ENCODE measurements at regions not wholly inside any gene's neighbourhood (a gene's known extent, or its start where the extent isn't known, plus 50 kb on each side); places are given as distances from the start of the nearest gene placed in this dataset.
A peak's percentile ranks its signal among the peaks of the same experiment; 100 is the strongest.

DNA sequence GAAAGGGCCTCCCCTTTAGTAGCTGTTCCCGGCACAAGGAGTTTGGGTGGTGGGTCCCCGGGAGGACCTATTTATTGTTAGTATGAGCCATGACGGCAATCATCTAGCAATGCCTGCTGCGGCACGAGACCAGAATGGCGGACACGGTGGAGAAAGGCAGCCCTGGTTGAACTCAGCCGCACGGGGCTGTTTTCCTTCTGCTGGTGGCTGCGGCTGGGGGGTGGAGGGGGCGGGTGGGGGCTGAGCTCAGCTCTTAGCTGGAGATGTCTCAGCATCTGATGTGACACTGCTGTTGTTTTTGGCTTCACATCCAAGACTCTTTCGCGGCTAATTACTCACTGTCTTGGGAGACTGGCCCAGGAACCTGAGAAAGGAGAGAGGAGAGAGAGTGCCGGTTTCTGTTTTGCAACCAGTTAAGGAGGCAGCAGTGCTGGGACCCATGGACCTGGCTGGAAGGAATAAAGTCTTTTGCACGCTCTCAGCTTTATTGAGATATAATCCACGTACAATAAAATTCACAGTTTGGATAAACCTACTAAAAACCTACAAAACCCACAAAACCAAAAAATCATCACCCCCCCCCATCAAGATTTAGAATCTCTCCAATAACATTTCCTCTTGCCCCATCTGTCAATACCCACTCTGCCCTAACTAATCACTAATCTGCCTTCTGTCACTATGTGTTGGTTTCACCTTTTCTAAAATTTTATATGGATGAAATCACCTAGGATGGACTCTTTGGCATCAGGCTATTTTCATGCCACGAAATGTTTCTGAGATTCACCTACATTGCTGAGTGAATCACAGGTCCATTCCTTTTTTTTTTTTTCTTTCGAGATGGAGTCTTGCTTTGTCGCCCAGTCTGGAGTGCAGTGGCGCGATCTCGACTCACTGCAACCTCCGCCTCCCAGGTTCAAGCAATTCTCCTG lies 81.8 kb upstream of the NEURL1B start:
- no peak for ATAC-seq
- Mint-ChIP-seq H3K4me3 (no peak overlapping the region), H3K4me1 (no peaks in the 10 kb centered on the region), H3K27ac (no peak overlapping the region), H3K36me3 (no peaks in the 10 kb centered on the region), H3K9me3 (no peaks in the 10 kb centered on the region), H3K27me3 (peaks cover 51% of the 10 kb centered on the region)

DNA sequence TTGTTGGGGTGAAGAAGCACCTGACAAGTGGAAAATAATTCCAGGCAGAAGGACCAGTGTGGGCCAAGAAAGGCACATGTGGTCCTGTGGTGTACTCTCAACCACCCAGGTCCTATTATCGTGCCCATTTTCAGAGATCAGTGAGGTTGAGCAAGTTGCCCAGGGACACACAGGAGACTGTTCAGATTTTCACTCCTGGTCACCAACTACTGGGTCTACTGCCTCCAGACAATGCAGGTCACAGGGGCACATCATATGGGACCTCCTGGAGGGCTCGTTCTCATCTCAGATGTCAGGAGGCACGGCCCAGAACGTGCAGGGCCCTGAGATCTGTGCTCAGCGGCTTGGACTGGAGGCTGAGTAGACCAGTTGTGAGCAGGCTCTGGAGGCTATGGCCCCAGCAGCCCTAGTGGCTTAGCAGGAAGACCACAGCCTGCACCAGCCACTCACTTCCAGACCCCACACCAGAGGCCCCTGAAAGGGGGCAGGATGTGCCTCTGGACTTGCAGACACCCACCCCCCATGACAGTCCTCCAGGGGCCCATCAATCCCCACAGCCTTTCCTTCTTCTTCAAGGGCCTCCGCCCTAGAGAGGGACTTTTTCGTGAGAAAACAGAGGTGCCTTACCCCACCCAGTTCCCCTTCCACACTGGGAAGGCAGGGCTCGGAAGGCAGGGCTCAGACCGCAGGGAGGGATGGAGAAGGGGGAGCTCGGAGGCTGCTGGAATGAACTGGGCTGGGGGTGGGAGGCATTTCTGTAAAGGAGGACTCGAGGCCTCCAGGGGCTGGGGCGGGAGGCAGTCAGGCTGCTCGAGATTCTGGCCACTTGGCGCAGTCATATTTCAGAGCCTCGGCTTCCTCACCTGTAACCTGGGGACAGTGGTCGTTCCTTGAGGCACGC lies 82.7 kb upstream of the NEURL1B start:
- peak; percentile 18 for ATAC-seq
- no peaks in the 10 kb centered on the region for H3K9me3 Mint-ChIP-seq
- H3K36me3 Mint-ChIP-seq = no peaks in the 10 kb centered on the region
- H3K27me3 Mint-ChIP-seq = peaks cover 51% of the 10 kb centered on the region
- H3K27ac Mint-ChIP-seq = no peak overlapping the region
- H3K4me1 Mint-ChIP-seq = no peaks in the 10 kb centered on the region
- no peak overlapping the region for H3K4me3 Mint-ChIP-seq

DNA sequence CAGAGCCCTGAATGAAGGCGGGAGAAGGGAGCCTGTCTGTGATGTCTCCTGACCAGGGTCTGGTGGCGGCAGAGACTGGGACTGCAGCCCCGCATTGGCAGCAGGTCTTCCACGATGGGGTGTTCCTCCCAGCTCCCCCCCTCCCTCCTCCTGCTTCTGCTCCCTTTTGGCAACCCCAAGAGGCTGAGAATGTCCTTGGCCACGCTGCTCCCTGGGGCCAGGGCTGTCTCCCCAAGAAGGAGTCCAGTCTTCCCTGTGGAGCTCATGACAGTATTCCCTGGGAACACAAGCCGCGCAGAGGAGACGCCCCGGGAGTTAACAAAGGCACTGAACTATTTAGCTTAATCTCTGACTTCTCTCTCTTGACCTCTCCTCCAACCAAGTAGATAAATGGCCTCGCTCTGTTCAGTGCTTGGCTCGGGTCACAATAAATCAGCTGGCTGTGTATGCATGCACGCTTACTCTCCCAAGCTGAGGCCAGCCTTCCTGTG lies 84.0 kb upstream of the NEURL1B start:
- H3K4me1 Mint-ChIP-seq = no peaks in the 10 kb centered on the region
- ATAC-seq = no peak
- peaks cover 49% of the 10 kb centered on the region for H3K27me3 Mint-ChIP-seq
- H3K9me3 Mint-ChIP-seq = no peaks in the 10 kb centered on the region
- no peak overlapping the region for H3K4me3 Mint-ChIP-seq
- H3K36me3 Mint-ChIP-seq = no peaks in the 10 kb centered on the region
- H3K27ac Mint-ChIP-seq = no peak overlapping the region

DNA sequence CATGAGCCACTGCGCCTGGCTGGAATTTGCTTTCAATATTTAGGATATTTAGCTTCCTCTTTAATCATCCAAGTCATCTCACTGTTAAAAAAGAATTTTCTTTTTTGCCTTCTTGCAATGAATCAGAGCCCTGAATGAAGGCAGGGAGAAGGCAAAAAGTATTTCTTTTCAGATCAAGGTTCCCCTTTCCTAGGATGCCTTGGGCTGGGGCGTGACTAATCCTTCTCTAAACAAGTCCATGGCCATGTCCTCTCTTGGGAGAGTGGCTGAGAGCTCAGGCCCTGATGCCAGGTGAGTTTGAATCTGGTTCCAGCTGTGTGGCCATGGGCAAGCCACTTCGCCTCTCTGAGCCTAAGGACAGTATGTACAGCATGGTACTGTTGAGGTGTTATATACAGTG lies 84.8 kb upstream of the NEURL1B start:
- Mint-ChIP-seq H3K27me3 (peaks cover 51% of the 10 kb centered on the region), H3K4me3 (no peak overlapping the region), H3K36me3 (no peaks in the 10 kb centered on the region), H3K9me3 (peaks cover 3% of the 10 kb centered on the region), H3K4me1 (no peaks in the 10 kb centered on the region), H3K27ac (no peak overlapping the region)
- ATAC-seq = no peak

DNA sequence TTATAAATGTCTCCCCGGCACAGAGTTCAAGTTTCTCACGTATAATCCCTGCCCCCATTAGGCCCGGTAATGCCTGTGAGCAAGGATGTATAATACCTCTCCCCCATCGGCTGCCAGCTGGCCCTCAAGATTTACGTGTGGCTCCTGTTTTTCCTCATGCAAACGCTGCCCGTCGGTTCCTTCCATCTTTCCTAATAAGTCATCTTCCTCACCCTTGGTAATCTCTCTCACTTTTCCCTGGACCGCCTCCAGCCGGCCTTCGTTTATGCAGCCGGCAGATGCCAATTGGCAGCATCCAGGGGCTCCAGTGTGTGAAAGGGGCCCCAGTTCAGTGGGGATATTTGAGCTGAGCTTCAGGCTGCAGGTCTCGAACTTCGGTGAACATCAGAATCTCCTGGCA lies 86.5 kb upstream of the NEURL1B start:
- no peaks in the 10 kb centered on the region for H3K36me3 Mint-ChIP-seq
- no peak overlapping the region for H3K4me3 Mint-ChIP-seq
- no peak for ATAC-seq
- H3K9me3 Mint-ChIP-seq = peaks cover 3% of the 10 kb centered on the region
- H3K4me1 Mint-ChIP-seq = no peaks in the 10 kb centered on the region
- H3K27me3 Mint-ChIP-seq = peaks cover 44% of the 10 kb centered on the region
- H3K27ac Mint-ChIP-seq = no peak overlapping the region

DNA sequence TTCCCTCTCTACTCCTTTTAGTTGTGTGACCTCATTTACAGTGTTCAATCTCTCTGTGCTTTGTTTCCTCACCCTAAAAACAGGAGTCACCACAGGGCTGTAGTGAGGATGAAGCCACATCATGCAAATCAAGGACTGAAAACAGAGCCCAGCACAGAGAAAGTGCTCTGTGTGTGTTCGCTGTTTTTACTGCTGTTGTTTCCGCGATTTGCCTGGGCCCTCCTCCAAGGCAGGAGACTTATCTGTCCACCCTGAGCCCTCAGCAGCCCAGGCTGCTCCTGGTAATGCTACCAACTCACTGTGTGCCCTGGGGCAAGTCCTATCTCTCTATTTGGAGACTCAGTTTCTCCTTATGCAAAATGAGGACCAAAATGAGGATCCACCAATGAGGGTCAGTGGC lies 87.2 kb upstream of the NEURL1B start:
- no peak overlapping the region for H3K4me3 Mint-ChIP-seq
- no peak for ATAC-seq
- peaks cover 37% of the 10 kb centered on the region for H3K27me3 Mint-ChIP-seq
- H3K4me1 Mint-ChIP-seq = no peaks in the 10 kb centered on the region
- no peak overlapping the region for H3K27ac Mint-ChIP-seq
- H3K36me3 Mint-ChIP-seq = no peaks in the 10 kb centered on the region
- H3K9me3 Mint-ChIP-seq = peaks cover 3% of the 10 kb centered on the region

DNA sequence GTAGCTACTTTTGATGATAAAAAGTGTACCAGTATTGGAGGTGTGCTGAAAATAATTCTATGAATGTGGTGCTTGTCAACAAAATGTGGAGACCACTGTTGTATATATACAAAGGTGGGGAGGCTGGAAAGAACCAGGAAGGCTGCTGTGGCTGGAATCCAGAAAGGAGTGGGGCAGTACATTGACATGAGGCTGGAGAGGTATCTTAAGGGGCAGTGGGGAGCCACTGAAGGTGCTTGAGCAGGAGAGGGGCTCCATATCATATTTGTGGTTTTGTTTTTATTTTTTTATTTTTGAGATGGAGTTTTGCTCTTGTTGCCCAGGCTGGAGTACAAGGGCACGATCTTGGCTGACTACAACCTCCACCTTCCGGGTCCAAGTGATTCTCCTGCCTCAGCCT lies 87.9 kb upstream of the NEURL1B start:
- Mint-ChIP-seq H3K36me3 (no peaks in the 10 kb centered on the region), H3K4me1 (no peaks in the 10 kb centered on the region), H3K9me3 (peaks cover 3% of the 10 kb centered on the region), H3K27ac (no peak overlapping the region), H3K4me3 (no peak overlapping the region), H3K27me3 (peaks cover 30% of the 10 kb centered on the region)
- ATAC-seq = no peak

DNA sequence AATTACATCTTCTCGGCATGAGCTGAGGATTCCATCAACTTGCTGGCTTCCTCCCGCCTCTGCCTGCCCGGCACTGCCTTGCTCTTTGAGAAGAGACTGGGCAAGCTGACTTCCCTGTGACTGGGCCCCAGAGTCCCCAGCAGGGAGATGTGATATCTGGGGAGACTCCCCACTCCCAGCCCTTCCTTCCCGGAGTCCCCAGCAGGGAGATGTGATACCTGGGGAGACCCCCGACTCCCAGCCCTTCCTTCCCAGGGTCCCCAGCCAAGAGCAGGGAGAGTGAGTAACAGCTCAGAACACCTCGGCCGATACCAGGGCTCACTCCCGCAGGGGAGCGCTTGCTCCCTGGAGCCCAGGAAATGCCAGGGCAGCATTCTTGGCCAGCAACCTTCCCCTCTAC lies 90.1 kb upstream of the NEURL1B start:
- Mint-ChIP-seq H3K9me3 (peaks cover 3% of the 10 kb centered on the region), H3K27ac (no peak overlapping the region), H3K4me1 (no peaks in the 10 kb centered on the region), H3K4me3 (no peak overlapping the region), H3K27me3 (peaks cover 23% of the 10 kb centered on the region), H3K36me3 (no peaks in the 10 kb centered on the region)
- ATAC-seq = no peak

DNA sequence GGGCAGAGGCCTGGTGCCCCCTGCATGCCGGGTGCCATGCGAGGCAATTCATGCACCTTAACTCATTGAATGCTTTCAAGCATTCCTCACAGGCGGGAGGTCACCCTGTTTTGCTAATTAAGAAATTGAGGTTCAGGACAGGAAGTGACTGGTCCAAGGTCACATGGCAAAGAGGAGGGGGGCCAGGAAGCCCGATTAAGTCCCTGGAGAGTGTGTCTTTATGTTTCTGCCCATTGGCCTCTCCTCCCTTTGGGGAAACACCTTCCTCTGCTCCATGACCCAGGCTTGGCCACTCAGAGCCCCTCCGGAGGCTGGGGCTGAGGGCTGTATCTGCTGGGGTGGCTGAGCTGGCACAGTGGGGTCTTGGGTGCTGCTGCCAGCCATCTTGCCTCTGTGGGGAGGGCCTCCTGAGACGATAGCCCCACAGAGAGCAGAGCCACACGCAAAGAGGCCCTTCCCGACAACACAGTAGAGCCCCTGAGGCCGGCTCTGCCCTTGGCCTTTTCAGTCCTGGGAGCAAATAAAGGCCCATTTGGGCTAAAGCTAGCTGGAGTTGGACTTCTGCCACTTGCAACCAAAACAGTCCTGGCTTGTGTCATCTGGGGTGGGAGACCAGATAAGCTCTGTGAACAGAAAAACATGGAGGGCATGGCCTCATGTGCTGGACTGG lies 90.8 kb upstream of the NEURL1B start:
- Mint-ChIP-seq H3K27me3 (peaks cover 31% of the 10 kb centered on the region), H3K36me3 (no peaks in the 10 kb centered on the region), H3K4me3 (no peak overlapping the region), H3K4me1 (no peaks in the 10 kb centered on the region), H3K27ac (no peak overlapping the region), H3K9me3 (peaks cover 3% of the 10 kb centered on the region)
- no peak for ATAC-seq

DNA sequence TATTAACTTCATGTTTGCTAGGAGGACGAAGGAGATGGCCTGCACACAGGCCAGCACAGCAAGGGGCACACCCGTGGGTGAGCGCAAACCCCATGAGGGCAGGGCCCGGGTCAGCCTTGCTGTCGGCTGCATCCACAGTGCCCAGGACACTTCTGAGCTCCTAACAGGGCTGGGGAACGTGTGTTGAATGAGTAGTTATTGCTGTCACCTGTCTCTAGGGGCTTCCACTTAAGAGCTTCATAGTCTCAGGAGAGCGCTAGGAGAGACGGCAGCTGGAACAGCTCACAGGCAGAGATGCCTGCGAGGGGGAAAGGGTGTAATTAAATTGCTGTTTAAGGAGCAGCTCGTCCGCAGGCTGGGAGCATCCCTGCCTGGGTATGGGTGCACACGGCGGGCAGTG lies 91.4 kb upstream of the NEURL1B start:
- Mint-ChIP-seq H3K4me3 (no peak overlapping the region), H3K9me3 (peaks cover 3% of the 10 kb centered on the region), H3K27ac (no peak overlapping the region), H3K27me3 (peaks cover 36% of the 10 kb centered on the region), H3K4me1 (no peaks in the 10 kb centered on the region), H3K36me3 (no peaks in the 10 kb centered on the region)
- no peak for ATAC-seq

DNA sequence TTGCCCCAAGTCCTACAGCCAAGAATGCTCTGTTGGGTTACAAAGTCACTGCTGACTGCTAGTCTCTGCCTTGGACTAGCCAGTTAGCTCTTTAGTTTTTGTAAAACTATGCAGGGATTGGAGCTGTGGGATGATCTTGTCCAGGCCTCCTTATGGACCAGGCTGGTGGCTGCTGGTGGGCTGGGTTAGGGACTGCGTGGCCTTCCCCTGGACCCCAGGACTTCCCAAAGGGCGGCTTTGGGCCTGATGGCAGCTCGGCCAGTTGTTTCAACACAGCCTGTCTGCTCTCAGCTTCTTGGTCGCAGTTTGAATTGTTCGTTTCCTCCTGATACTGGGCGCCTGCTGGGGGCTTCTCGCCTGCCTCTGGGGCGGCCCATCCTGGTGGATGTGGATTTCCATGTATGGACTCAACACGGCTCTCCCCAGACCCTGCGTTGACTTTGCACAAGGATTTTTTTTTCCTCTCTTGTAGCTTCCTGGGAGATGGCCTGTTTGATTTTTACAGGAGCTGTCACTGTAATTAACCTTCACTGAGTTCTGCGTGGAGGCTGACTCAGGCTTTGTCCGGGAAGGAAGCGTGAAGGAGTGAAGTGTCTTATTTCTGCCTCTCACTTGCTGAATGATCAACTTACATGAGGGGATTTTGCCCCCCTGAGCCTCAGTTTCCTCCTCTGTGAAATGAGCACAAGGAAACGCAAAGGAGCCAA lies 91.9 kb upstream of the NEURL1B start:
- H3K27ac Mint-ChIP-seq = no peak overlapping the region
- H3K4me3 Mint-ChIP-seq = no peak overlapping the region
- no peaks in the 10 kb centered on the region for H3K36me3 Mint-ChIP-seq
- H3K27me3 Mint-ChIP-seq = peaks cover 42% of the 10 kb centered on the region
- no peaks in the 10 kb centered on the region for H3K4me1 Mint-ChIP-seq
- peaks cover 7% of the 10 kb centered on the region for H3K9me3 Mint-ChIP-seq
- no peak for ATAC-seq

DNA sequence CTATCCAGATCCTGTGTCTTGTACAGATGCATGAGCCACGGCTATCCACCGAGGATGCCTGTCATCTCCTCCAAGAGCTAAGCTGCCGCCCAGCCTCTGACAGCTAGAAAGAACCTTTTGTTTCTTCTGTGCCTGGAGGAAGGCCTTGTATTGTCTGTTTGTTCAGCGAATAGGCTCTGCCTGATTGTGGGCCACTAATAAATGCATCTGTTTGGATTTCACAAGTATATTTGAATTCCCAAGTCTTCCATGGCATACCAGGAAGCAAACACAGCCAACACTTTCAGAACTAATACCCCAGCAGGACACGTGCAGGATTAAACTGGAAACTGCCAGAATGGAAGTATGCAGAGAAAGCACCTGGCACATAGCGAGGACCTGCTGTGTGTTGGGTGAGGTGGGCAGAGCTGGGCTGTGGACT lies 92.7 kb upstream of the NEURL1B start:
- H3K27me3 Mint-ChIP-seq = peaks cover 47% of the 10 kb centered on the region
- no peaks in the 10 kb centered on the region for H3K36me3 Mint-ChIP-seq
- H3K4me3 Mint-ChIP-seq = no peak overlapping the region
- H3K9me3 Mint-ChIP-seq = peaks cover 7% of the 10 kb centered on the region
- no peak overlapping the region for H3K27ac Mint-ChIP-seq
- H3K4me1 Mint-ChIP-seq = no peaks in the 10 kb centered on the region
- no peak for ATAC-seq

DNA sequence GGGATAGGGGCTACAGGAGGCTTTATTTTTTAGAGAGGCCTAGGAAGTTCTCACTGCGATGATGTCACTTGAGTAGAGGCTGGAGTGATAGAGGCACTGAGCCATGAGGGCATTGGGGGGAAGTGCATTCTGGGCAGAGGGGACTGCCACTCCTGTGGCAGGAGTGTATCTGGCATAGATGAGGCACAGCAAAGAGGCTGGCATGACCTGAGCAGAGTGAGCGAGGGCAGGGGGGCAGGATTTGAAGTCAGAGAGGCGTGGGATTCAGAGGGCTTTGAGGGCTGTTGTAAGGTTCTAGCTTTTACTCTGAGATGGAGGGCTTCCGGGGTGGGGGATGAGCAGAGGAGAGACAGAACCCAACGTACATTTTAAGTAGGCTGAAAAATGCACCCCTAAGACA lies 91.9 kb upstream of the SH3PXD2B start:
- no peak overlapping the region for H3K4me3 Mint-ChIP-seq
- no peaks in the 10 kb centered on the region for H3K36me3 Mint-ChIP-seq
- no peak overlapping the region for H3K27ac Mint-ChIP-seq
- H3K9me3 Mint-ChIP-seq = peaks cover 4% of the 10 kb centered on the region
- H3K4me1 Mint-ChIP-seq = no peaks in the 10 kb centered on the region
- ATAC-seq = no peak
- peaks cover 37% of the 10 kb centered on the region for H3K27me3 Mint-ChIP-seq

DNA sequence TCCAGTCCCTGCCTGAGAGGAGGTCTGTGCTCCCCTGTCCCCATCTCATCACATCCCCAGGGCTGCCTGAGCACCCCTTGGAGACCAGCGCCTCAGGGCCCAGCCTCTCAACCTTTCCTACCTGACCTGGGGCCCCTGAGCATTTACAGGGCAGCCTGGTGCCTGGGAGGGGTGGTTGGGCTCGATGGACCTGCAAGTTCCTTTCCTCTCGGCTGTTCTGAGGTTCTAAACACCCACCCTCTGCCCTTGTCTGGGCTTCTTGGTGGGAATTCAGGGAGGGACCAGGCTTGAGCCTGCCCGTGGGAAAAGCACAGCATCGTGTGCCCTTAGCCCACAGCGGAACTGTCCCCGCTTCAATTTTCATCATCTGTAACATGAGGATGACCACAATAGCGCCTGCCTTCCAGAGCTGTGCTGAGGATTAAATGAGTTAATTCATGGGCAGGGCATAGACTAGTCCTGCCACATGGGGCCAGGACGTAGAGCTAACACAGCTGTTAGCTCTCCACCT lies 91.0 kb upstream of the SH3PXD2B start:
- Mint-ChIP-seq H3K27me3 (peaks cover 37% of the 10 kb centered on the region), H3K36me3 (no peaks in the 10 kb centered on the region), H3K4me1 (no peaks in the 10 kb centered on the region), H3K4me3 (no peak overlapping the region), H3K27ac (no peak overlapping the region), H3K9me3 (peaks cover 4% of the 10 kb centered on the region)
- ATAC-seq = no peak
